ENCODE measurements at regions not wholly inside any gene's neighbourhood (a gene's known extent, or its start where the extent isn't known, plus 50 kb on each side); places are given as distances from the start of the nearest gene placed in this dataset.

- no peak overlapping the region for H3K27ac ChIP-seq (replicated peaks)
- no peaks in the 10 kb centered on the region for H3K27me3 ChIP-seq (ENCODE audit: low read depth)
- no peak overlapping the region for H3K4me3 ChIP-seq
- DNase-seq, result no peak
- intact Hi-C loops (cut with micrococcal nuclease), result no loop called here
- H3K4me1 ChIP-seq, result no peaks in the 10 kb centered on the region
- H3K9me3 ChIP-seq (replicated peaks), result no peaks in the 10 kb centered on the region
- TF ChIP-seq CTCF (IDR thresholded peaks at IDR 0.05; ENCODE audit: borderline replicate concordance), result no peak
- H3K36me3 ChIP-seq, result no peaks in the 10 kb centered on the region
These were observed 210.8 kb upstream of the NR2F2 start for GRCh38 chr15:96119734-96120133.

- H3K36me3 ChIP-seq, result no peaks in the 10 kb centered on the region
- no peak for DNase-seq
- intact Hi-C loops (cut with micrococcal nuclease), result no loop called here
- no peaks in the 10 kb centered on the region for H3K27me3 ChIP-seq (ENCODE audit: low read depth)
- H3K4me1 ChIP-seq, result no peaks in the 10 kb centered on the region
- H3K27ac ChIP-seq (replicated peaks), result no peak overlapping the region
- H3K9me3 ChIP-seq (replicated peaks), result no peaks in the 10 kb centered on the region
- TF ChIP-seq CTCF (IDR thresholded peaks at IDR 0.05; ENCODE audit: borderline replicate concordance), result no peak
- H3K4me3 ChIP-seq, result no peak overlapping the region
These were observed 209.2 kb upstream of the NR2F2 start for GRCh38 chr15:96121086-96121920.

GRCh38 chr15:96122077-96123027, 208.1 kb upstream of the NR2F2 start:
- H3K27ac ChIP-seq (replicated peaks), result no peak overlapping the region
- no peak for DNase-seq
- TF ChIP-seq CTCF (IDR thresholded peaks at IDR 0.05; ENCODE audit: borderline replicate concordance), result no peak
- no peak overlapping the region for H3K4me3 ChIP-seq
- no peaks in the 10 kb centered on the region for H3K36me3 ChIP-seq
- H3K27me3 ChIP-seq (ENCODE audit: low read depth), result no peaks in the 10 kb centered on the region
- H3K9me3 ChIP-seq (replicated peaks), result no peaks in the 10 kb centered on the region
- intact Hi-C loops (cut with micrococcal nuclease), result no loop called here
- H3K4me1 ChIP-seq, result no peaks in the 10 kb centered on the region

- H3K27ac ChIP-seq (replicated peaks), result no peak overlapping the region
- no peaks in the 10 kb centered on the region for H3K36me3 ChIP-seq
- DNase-seq, result no peak
- intact Hi-C loops (cut with micrococcal nuclease), result no loop called here
- no peaks in the 10 kb centered on the region for H3K27me3 ChIP-seq (ENCODE audit: low read depth)
- H3K4me1 ChIP-seq, result no peaks in the 10 kb centered on the region
- no peak for TF ChIP-seq CTCF (IDR thresholded peaks at IDR 0.05; ENCODE audit: borderline replicate concordance)
- no peak overlapping the region for H3K4me3 ChIP-seq
- no peaks in the 10 kb centered on the region for H3K9me3 ChIP-seq (replicated peaks)
These were observed 207.5 kb upstream of the NR2F2 start for GRCh38 chr15:96123028-96123400.

- Histone ChIP-seq H3K4me3 (no peak overlapping the region), H3K27ac (replicated peaks) (no peak overlapping the region), H3K4me1 (no peaks in the 10 kb centered on the region), H3K9me3 (replicated peaks) (no peaks in the 10 kb centered on the region), H3K27me3 (ENCODE audit: low read depth) (no peaks in the 10 kb centered on the region), H3K36me3 (no peaks in the 10 kb centered on the region)
- DNase-seq, result no peak
- no peak for TF ChIP-seq CTCF (IDR thresholded peaks at IDR 0.05; ENCODE audit: borderline replicate concordance)
- intact Hi-C loops (cut with micrococcal nuclease), result no loop called here
These were observed 206.8 kb upstream of the NR2F2 start for GRCh38 chr15:96123630-96124187.

Data from left ventricle myocardium inferior (tissue), 1 donor.